Thoracic aorta (tissue), 2 donors: ENCODE measurements at regions not wholly inside any gene's neighbourhood (a gene's known extent, or its start where the extent isn't known, plus 50 kb on each side); places are given as distances from the start of the nearest gene placed in this dataset.
"Not testable (repeated sequence)": the region's sequence is repeated elsewhere in the genome, so short reads cannot be mapped to it uniquely, and the experiment has no call there.

Experiments used
- ATAC-seq: fragments of 150-250 bp; one replicate; pipeline ENCODE4 v1.8.0; 2017; ENCODE audit warnings: low read depth; ENCODE audit not compliant: insufficient number of reproducible peaks, low FRiP score
- DNase-seq: peaks from one replicate; pipeline ENCODE4 v3.0.0-alpha.2; 2020; ENCODE audit warnings: low spot score
- H3K27ac ChIP-seq, 2 donors: fragments of 200-600 bp; sonication (generic); 1 replicate in 1 of 2; 2 replicates in 1 of 2; pipeline ENCODE4 v1.5.1; 2016; ENCODE audit warnings: mild to moderate bottlenecking in 2 of 2, moderate library complexity in 2 of 2
- H3K27me3 ChIP-seq: fragments of 200-600 bp; sonication (generic); replicated peaks from 2 replicates; pipeline ENCODE4 v1.6.0; 2016; ENCODE audit warnings: mild to moderate bottlenecking; ENCODE audit not compliant: insufficient read depth
- H3K36me3 ChIP-seq: fragments of 200-600 bp; sonication (generic); one replicate; pipeline ENCODE4 v1.5.1; 2016
- H3K4me1 ChIP-seq, 2 donors: fragments of 200-600 bp; sonication (generic); 1 replicate in 1 of 2; 2 replicates in 1 of 2; pipeline versions ENCODE4 v1.5.1 to v1.6.0; 2016; ENCODE audit warnings: low read depth in 2 of 2, mild to moderate bottlenecking in 1 of 2; ENCODE audit not compliant: control insufficient read depth in 1 of 2
- H3K4me3 ChIP-seq: fragments of 200-600 bp; sonication (generic); 2 replicates; pipeline ENCODE4 v1.5.1; 2016; ENCODE audit warnings: mild to moderate bottlenecking
- H3K9me3 ChIP-seq: fragments of 200-600 bp; sonication (generic); 2 replicates; pipeline ENCODE4 v1.5.1; 2016
- TF ChIP-seq, protein P1 (sequence below): fragments of 200-600 bp; sonication (generic); IDR thresholded peaks from one replicate; pipeline ENCODE4 v1.5.1; 2019; ENCODE audit warnings: antibody characterized with exemption

DNA sequence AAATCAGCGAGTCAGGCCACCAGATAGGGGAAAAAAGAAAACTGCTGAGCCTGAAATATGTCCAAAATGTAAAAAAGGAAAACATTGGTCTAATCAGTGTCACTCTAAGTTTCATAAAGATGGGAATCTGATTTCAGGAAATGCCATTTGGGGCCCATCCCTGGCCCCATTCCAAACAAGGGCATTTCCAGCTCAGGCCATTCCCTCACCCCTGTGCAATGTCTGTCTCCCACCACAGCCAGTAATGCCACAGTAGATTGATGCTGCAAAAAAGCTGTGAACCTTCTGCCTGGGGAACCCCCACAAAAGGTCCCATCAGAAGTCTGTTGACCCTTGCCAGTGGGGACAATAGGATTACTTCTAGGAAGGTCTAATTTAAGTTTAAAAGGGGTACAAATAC, 199.6 kb downstream of the YTHDC2 start:
- ATAC-seq (no peak), DNase-seq (no peak)
- H3K4me3 ChIP-seq: no peak overlapping the region
- H3K27me3 ChIP-seq: no peaks in the 10 kb centered on the region
- no peaks in the 10 kb centered on the region for H3K4me1 ChIP-seq
- no peaks in the 10 kb centered on the region for H3K36me3 ChIP-seq
- TF ChIP-seq, protein P1, sequence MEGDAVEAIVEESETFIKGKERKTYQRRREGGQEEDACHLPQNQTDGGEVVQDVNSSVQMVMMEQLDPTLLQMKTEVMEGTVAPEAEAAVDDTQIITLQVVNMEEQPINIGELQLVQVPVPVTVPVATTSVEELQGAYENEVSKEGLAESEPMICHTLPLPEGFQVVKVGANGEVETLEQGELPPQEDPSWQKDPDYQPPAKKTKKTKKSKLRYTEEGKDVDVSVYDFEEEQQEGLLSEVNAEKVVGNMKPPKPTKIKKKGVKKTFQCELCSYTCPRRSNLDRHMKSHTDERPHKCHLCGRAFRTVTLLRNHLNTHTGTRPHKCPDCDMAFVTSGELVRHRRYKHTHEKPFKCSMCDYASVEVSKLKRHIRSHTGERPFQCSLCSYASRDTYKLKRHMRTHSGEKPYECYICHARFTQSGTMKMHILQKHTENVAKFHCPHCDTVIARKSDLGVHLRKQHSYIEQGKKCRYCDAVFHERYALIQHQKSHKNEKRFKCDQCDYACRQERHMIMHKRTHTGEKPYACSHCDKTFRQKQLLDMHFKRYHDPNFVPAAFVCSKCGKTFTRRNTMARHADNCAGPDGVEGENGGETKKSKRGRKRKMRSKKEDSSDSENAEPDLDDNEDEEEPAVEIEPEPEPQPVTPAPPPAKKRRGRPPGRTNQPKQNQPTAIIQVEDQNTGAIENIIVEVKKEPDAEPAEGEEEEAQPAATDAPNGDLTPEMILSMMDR: no peak
- H3K27ac ChIP-seq: no peak overlapping the region
- no peaks in the 10 kb centered on the region for H3K9me3 ChIP-seq

DNA sequence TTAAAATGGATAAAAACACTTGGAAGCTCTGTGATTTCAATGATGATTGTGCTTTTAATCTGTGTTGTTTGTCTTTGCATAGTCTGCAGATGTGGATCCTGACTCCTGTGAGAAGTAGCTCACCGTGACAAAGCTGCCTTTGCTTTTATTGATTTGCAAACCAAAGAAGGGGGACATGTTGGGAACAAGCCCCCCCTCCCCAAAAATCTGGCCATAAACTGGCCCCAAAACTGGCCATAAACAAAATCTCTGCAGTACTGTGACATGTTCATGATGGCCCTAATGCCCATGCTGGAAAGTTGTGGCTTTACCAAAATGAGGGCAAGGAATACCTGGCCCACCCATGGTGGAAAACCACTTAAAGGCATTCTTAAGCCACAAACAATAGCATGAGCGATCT, 202.4 kb downstream of the YTHDC2 start:
- H3K36me3 ChIP-seq, H3K27ac ChIP-seq, H3K4me1 ChIP-seq, ATAC-seq, DNase-seq, H3K9me3 ChIP-seq, H3K27me3 ChIP-seq, H3K4me3 ChIP-seq: not testable (repeated sequence)

DNA sequence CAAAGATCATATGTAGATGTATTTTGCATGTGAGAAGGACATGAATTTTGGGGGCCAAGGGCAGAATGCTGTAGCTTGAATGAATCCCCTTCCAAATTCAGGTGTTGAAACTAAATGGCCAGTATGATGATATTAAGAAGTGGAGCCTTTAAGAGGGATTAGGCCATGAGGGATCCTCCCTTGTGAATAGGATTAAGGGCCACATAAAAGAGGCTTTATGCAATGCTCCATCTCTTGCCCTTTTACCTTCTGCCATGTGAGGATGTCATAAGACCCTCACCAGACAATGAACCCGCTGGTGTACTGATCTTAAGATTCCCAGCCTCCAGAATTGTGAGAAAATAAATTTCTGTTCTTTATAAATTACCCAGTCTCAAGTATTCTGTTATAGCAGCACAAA, 206.1 kb downstream of the YTHDC2 start:
- ATAC-seq (no peak), DNase-seq (no peak)
- H3K27me3 ChIP-seq: no peaks in the 10 kb centered on the region
- TF ChIP-seq, protein P1: no peak
- no peaks in the 10 kb centered on the region for H3K36me3 ChIP-seq
- no peak overlapping the region for H3K4me3 ChIP-seq
- H3K9me3 ChIP-seq: no peaks in the 10 kb centered on the region
- H3K4me1 ChIP-seq: no peaks in the 10 kb centered on the region
- no peak overlapping the region for H3K27ac ChIP-seq

DNA sequence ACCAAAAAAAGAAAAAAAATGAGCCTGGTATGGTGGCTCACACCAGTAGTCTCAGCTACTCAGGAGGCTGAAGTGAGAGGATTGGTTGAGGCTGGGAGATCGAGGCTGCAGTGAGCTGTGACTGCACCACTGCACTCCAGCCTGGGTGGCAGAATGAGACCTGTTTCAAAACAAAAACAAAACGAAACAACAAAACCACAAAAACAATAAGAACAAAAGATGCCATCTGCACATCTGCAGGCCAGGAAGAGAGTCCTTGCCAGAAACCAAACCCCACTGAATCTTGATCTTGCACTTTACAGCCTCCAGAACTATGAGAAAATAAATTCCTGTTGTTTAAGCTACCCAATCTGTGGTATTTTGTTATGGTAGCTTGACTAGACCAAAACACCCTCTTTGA, 207.7 kb downstream of the YTHDC2 start:
- no peaks in the 10 kb centered on the region for H3K4me1 ChIP-seq
- no peak for DNase-seq
- no peaks in the 10 kb centered on the region for H3K27me3 ChIP-seq
- no peaks in the 10 kb centered on the region for H3K9me3 ChIP-seq
- H3K36me3 ChIP-seq: no peaks in the 10 kb centered on the region
- no peak overlapping the region for H3K27ac ChIP-seq
- TF ChIP-seq, protein P1: no peak
- ATAC-seq: no peak
- no peak overlapping the region for H3K4me3 ChIP-seq

DNA sequence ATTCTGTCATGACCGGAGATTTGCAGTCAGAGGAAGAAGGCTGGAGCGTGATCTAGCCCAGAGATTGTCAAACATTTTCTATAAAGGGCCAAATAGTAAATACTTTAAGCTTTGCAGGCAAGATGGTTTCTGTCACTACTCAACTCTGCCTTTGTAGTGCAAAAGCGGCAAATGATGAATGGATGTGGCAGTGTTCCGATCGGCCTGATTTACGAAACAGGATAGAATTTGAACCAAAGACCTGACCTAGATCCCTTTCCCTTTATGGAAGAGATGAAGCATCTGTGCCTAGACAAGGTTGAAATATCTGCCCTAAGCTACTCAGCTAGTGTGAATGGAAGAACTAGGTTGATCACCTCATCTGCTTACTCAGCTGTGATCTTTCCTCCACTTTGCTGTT, 209.5 kb downstream of the YTHDC2 start:
- H3K27me3 ChIP-seq: no peaks in the 10 kb centered on the region
- no peaks in the 10 kb centered on the region for H3K4me1 ChIP-seq
- TF ChIP-seq, protein P1: no peak
- DNase-seq (no peak), ATAC-seq (no peak)
- H3K27ac ChIP-seq: no peak overlapping the region
- no peaks in the 10 kb centered on the region for H3K36me3 ChIP-seq
- H3K4me3 ChIP-seq: no peak overlapping the region
- no peaks in the 10 kb centered on the region for H3K9me3 ChIP-seq

DNA sequence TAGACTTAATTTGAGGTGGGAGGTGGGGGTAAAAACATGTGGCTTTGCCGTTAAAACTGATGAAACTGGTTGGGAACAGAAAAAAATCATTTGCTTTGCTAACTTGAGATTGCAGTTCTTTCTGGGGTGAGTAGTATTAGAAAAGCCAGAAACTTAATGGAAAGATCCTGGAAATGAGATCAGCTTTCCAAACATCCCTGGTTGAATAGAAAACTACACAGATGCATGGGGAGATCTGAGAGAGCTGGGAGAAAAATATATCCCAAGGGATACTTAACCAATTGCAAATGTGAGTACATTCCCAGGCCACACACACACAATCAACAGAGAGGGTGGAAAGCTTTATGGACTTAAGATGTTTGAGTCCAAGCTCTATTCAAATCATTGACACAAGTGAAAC, 222.3 kb downstream of the YTHDC2 start:
- Histone ChIP-seq H3K4me3 (no peak overlapping the region), H3K27ac (no peak overlapping the region), H3K4me1 (no peaks in the 10 kb centered on the region), H3K36me3 (no peaks in the 10 kb centered on the region), H3K27me3 (no peaks in the 10 kb centered on the region), H3K9me3 (no peaks in the 10 kb centered on the region)
- ATAC-seq (no peak), DNase-seq (no peak)
- TF ChIP-seq, protein P1: no peak
